GM03348 (cell line): ENCODE measurements at regions not wholly inside any gene's neighbourhood (a gene's known extent, or its start where the extent isn't known, plus 50 kb on each side); places are given as distances from the start of the nearest gene placed in this dataset.
A peak's percentile ranks its signal among the peaks of the same experiment; 100 is the strongest.

Experiments used
- DNase-seq: peaks from one replicate; pipeline ENCODE4 v3.0.0; 2012; ENCODE audit warnings: low spot score

- DNase-seq, result no peak
Observed at GRCh38 chr4:104795264-104795939, 300.7 kb upstream of the CXXC4 start.

- DNase-seq, result no peak
Observed at GRCh38 chr4:104811727-104812126, 317.0 kb upstream of the CXXC4 start.

DNA sequence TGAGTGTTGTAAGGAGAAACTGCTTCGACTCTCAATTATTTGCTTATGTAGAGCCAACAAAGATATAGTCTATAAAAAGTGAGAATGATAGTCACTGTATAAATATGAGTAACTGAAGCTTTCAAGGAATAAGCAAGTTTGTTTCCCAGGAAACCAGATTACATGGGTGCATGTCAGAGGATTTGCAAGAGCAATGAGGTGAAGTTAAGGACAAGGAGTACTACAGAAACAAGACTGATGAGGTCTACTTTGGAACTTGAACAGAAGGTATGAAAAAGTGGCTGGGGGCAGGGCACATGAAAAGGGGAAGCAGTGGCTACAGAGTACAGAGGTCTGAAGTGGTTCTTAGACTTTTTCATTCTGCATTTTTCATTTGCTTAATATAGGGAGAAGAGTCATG lies 321.0 kb upstream of the CXXC4 start:
- no peak for DNase-seq

DNA sequence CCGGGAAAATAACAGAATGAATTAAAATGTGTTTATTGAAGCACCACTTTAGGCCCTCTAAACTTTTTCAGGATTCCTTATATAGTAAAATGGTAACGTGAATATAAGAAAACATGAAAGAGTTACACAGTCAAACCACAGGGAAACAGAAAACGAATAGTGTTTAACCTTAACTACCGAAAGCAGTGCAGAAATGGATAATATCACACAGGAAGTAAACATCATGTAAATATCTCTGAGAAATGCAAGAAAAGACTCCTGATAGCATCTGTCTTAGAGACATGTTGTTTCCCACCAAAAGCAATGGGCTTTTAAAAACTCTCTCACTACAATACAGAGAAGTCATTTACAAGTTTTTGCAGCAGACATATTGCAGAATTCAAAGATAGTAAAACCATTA lies 323.9 kb upstream of the CXXC4 start:
- no peak for DNase-seq

- DNase-seq, result no peak
Observed at GRCh38 chr4:104826171-104826570, 320.5 kb upstream of the TET2 start.

GRCh38 chr4:104829761-104830160 lies 316.9 kb upstream of the TET2 start:
- no peak for DNase-seq

GRCh38 chr4:104848597-104849225 lies 298.0 kb upstream of the TET2 start:
- DNase-seq, result no peak

DNA sequence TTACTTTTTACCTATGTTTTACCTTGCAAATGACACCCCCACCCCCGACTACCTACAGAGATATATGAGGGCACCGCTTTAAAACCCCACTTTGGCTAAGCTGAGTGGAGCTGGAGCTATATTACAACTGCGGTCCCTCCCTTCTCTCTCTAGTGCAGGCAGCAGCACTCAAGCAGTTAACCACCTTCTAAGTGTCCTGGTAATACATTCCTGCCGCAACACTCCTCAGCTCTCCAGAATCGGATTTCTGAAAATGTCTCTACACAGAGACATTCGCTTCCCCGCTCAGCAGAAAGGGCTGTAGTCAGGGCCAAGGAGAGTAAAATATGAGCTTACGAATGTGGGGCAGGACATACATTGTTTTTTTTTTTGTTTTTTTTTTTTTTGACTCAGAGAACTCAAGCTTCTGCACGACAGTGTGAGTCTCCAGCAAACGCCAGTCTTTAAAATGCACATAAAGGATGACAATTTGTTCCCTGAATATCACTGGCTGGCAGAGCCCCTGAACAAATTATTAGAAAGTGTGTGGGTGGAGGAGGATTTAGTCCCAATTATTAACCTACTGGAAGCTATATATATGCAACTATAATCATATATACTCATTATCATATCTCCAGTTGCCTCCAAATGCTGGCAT lies 287.0 kb upstream of the TET2 start:
- no peak for DNase-seq

DNA sequence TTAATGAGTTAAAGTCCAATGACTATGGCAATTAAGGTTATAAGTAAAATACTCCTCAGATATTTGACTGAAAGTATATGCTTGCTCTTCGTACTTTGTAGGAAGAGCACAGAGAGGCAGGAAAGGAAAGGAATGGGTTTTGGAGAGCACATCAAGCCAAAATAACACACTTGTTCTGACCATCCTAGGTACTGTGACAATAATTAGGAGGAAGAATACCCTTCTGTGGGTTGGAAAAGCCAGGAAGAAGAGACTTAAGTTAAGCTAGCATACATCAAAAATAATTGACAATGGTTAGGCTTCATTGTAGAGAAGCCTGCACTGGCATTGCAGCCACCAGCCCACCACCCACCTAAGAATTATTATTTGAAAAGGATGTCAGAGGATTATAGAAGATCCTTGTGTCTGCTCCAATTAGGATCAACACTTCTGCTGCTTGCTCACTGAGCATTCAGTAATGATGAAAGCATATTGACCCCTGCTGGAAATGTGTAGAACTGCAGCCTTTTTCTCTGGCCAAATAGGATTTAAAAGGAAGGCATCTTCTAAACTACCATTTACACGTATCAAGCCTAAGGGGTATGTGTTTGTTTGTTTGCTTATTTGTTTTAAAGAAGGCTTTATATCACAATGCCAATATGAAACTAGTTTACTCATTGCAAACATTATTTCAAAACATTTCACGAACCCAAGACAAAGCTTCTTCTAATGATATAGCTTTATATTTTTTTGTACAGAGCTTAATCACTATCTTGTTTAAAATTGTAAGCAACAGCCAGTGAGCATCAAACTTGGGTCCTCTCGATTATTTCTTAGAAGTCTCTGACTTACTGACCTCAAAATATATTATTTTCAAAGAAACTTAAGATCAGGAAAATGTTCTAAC lies 286.2 kb upstream of the TET2 start:
- peak; percentile 58 for DNase-seq

DNA sequence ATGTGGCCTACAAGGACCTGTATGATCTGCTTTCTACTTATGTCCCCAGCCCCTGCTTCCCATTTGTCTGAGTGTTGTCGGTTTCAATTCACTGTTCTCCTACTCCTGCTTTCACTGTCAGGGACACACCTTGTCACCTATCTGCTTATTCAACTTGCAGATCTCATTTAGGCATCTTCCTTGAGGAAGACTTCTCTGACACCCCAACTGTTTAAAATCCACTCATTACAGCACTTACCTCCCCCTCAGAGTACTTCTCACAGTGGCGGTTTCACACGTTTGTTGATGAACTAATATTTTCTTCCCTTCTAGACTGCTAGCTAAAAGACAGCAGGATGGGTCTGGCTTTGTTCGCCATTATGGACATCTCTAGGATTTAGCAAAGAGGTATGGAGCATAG lies 279.9 kb upstream of the TET2 start:
- no peak for DNase-seq

DNA sequence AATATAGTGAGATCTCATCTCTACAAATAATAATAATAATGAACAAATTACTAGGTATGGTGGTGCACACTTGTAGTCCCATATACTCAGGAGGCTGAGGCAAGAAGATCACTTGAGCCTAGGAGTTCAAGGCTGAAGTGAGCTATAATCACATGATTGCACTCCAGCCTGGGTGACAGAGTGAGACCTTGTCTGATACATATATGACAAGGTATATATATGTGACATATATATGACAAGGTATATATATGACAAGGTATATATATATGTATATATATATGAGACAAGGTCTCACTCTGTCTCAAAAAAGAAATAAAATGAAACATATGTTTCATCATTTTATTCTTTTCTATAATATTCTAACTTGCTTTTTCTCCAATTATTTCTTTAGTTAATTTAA lies 278.1 kb upstream of the TET2 start:
- no peak for DNase-seq

- no peak for DNase-seq
Observed at GRCh38 chr4:104868958-104869357, 277.7 kb upstream of the TET2 start.

GRCh38 chr4:104869831-104870230 lies 276.8 kb upstream of the TET2 start:
- DNase-seq, result no peak

GRCh38 chr4:104870495-104871233 lies 276.0 kb upstream of the TET2 start:
- no peak for DNase-seq

DNA sequence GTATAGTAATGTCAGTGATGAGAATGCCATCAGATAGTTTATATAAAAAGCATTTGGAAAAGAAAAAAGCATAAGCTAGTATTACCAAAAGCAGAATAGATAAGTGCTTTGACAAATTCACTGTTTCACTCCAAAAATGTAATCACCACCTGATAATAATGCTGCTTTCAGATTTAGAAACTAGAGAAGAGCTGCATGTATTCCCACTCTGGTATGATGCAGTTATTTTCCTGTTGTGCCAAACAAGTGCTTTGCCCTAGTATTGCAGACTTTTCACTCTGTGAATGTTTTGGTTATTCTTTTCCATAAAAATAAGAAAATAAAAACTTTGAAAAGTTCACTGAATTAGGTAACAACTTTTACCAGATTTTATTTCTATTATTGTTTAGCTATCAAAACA lies 267.7 kb upstream of the TET2 start:
- DNase-seq, result no peak

GRCh38 chr4:104879367-104879766 lies 267.3 kb upstream of the TET2 start:
- DNase-seq, result no peak

DNA sequence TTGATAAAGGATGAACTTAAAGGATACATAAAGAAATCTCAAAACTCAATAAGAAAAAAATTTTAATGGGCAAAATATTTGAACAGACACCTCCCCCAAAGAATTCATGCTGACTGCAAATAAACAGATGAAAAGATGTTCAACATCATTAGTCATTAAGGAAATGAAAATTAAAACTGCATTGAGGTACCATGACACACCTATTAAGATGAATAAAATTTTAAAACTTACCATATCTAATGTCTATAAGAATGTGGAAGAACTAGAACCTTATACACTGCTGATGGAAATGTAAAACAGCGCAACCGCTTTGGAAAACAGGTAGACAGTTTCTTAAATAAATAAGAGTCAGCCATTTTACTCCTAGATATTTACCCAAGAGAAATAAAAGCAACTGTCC lies 266.8 kb upstream of the TET2 start:
- no peak for DNase-seq

- no peak for DNase-seq
Observed at GRCh38 chr4:104881136-104881886, 265.4 kb upstream of the TET2 start.

GRCh38 chr4:104890598-104891275 lies 255.9 kb upstream of the TET2 start:
- no peak for DNase-seq
